ENCODE measurements at regions not wholly inside any gene's neighbourhood (a gene's known extent, or its start where the extent isn't known, plus 50 kb on each side); places are given as distances from the start of the nearest gene placed in this dataset.

- Histone ChIP-seq H3K9me3 (ENCODE audit: control insufficient read depth in 2 of 2, low read length in 2 of 2) (no peaks in the 10 kb centered on the region), H3K4me1 (ENCODE audit: control insufficient read depth, insufficient read depth, low read length, poor library complexity, severe bottlenecking) (no peaks in the 10 kb centered on the region), H3K27ac (ENCODE audit: insufficient read depth, low read length, poor library complexity, severe bottlenecking) (no peak overlapping the region), H3K27me3 (ENCODE audit: control insufficient read depth, insufficient read depth, low read length) (peaks cover 4% of the 10 kb centered on the region), H3K4me3 (ENCODE audit: low read depth, low read length) (no peak overlapping the region), H3K36me3 (ENCODE audit: control insufficient read depth, insufficient read depth, low read length) (no peaks in the 10 kb centered on the region)
- DNase-seq, result peak in 2 of 3 donors; percentile 43 to 57
- peaks cover 0 to 10% (median 8%) of the 10 kb centered on the region in 4 donors for H3K4me1 Mint-ChIP-seq
- peaks cover 0 to 7% (median 0%) of the 10 kb centered on the region in 7 donors for H3K9me3 Mint-ChIP-seq
- H3K27me3 Mint-ChIP-seq, result peaks cover 4% of the 10 kb centered on the region
- peak in 1 of 2 donors; percentile 52 for ATAC-seq (ENCODE audit: low read depth in 2 of 2)
- H3K36me3 Mint-ChIP-seq, result no peaks in the 10 kb centered on the region
- peak overlapping the region in 1 of 4 donors; percentile 19 for H3K4me3 Mint-ChIP-seq
- H3K27ac Mint-ChIP-seq, result peak overlapping the region in 1 of 3 donors; percentile 79
These were observed 115.7 kb upstream of the OSR1 start for GRCh38 chr2:19474128-19474527.

GRCh38 chr2:19473350-19473749, 114.9 kb upstream of the OSR1 start:
- no peak for DNase-seq
- Histone ChIP-seq H3K4me1 (ENCODE audit: control insufficient read depth, insufficient read depth, low read length, poor library complexity, severe bottlenecking) (no peaks in the 10 kb centered on the region), H3K27ac (ENCODE audit: insufficient read depth, low read length, poor library complexity, severe bottlenecking) (no peak overlapping the region), H3K9me3 (ENCODE audit: control insufficient read depth in 2 of 2, low read length in 2 of 2) (no peaks in the 10 kb centered on the region), H3K4me3 (ENCODE audit: low read depth, low read length) (no peak overlapping the region), H3K36me3 (ENCODE audit: control insufficient read depth, insufficient read depth, low read length) (no peaks in the 10 kb centered on the region), H3K27me3 (ENCODE audit: control insufficient read depth, insufficient read depth, low read length) (peaks cover 4% of the 10 kb centered on the region)
- Mint-ChIP-seq H3K4me1 (peaks cover 0 to 10% (median 8%) of the 10 kb centered on the region in 4 donors), H3K36me3 (no peaks in the 10 kb centered on the region), H3K9me3 (peaks cover 0 to 5% (median 0%) of the 10 kb centered on the region in 7 donors), H3K27me3 (peaks cover 4% of the 10 kb centered on the region), H3K27ac (no peak overlapping the region), H3K4me3 (no peak overlapping the region)
- no peak for ATAC-seq (ENCODE audit: low read depth in 2 of 2)

- H3K36me3 Mint-ChIP-seq, result no peaks in the 10 kb centered on the region
- peaks cover 4% of the 10 kb centered on the region for H3K27me3 Mint-ChIP-seq
- H3K4me1 ChIP-seq (ENCODE audit: control insufficient read depth, insufficient read depth, low read length, poor library complexity, severe bottlenecking), result no peaks in the 10 kb centered on the region
- no peak overlapping the region for H3K4me3 ChIP-seq (ENCODE audit: low read depth, low read length)
- peaks cover 4% of the 10 kb centered on the region for H3K27me3 ChIP-seq (ENCODE audit: control insufficient read depth, insufficient read depth, low read length)
- no peak overlapping the region for H3K4me3 Mint-ChIP-seq
- peaks cover 0 to 5% (median 0%) of the 10 kb centered on the region in 7 donors for H3K9me3 Mint-ChIP-seq
- ATAC-seq (ENCODE audit: low read depth in 2 of 2) (no peak), DNase-seq (no peak)
- H3K27ac ChIP-seq (ENCODE audit: insufficient read depth, low read length, poor library complexity, severe bottlenecking), result no peak overlapping the region
- H3K4me1 Mint-ChIP-seq, result peaks cover 0 to 10% (median 8%) of the 10 kb centered on the region in 4 donors
- H3K9me3 ChIP-seq (ENCODE audit: control insufficient read depth in 2 of 2, low read length in 2 of 2), result no peaks in the 10 kb centered on the region
- H3K36me3 ChIP-seq (ENCODE audit: control insufficient read depth, insufficient read depth, low read length), result no peaks in the 10 kb centered on the region
- H3K27ac Mint-ChIP-seq, result no peak overlapping the region
These were observed 114.1 kb upstream of the OSR1 start for GRCh38 chr2:19472391-19472978.

GRCh38 chr2:19471491-19471890, 113.1 kb upstream of the OSR1 start:
- H3K4me3 ChIP-seq (ENCODE audit: low read depth, low read length), result no peak overlapping the region
- H3K4me1 Mint-ChIP-seq, result peaks cover 0 to 10% (median 8%) of the 10 kb centered on the region in 4 donors
- peaks cover 0 to 8% (median 0%) of the 10 kb centered on the region in 7 donors for H3K9me3 Mint-ChIP-seq
- H3K27me3 ChIP-seq (ENCODE audit: control insufficient read depth, insufficient read depth, low read length), result peaks cover 4% of the 10 kb centered on the region
- no peaks in the 10 kb centered on the region for H3K4me1 ChIP-seq (ENCODE audit: control insufficient read depth, insufficient read depth, low read length, poor library complexity, severe bottlenecking)
- no peak overlapping the region for H3K4me3 Mint-ChIP-seq
- DNase-seq, result no peak
- H3K9me3 ChIP-seq (ENCODE audit: control insufficient read depth in 2 of 2, low read length in 2 of 2), result no peaks in the 10 kb centered on the region
- no peak overlapping the region for H3K27ac Mint-ChIP-seq
- ATAC-seq (ENCODE audit: low read depth in 2 of 2), result no peak
- peaks cover 4% of the 10 kb centered on the region for H3K27me3 Mint-ChIP-seq
- H3K36me3 ChIP-seq (ENCODE audit: control insufficient read depth, insufficient read depth, low read length), result no peaks in the 10 kb centered on the region
- no peaks in the 10 kb centered on the region for H3K36me3 Mint-ChIP-seq
- H3K27ac ChIP-seq (ENCODE audit: insufficient read depth, low read length, poor library complexity, severe bottlenecking), result no peak overlapping the region

GRCh38 chr2:19465978-19466377, 107.6 kb upstream of the OSR1 start:
- no peaks in the 10 kb centered on the region for H3K9me3 ChIP-seq (ENCODE audit: control insufficient read depth in 2 of 2, low read length in 2 of 2)
- Mint-ChIP-seq H3K27ac (no peak overlapping the region), H3K27me3 (peaks cover 4% of the 10 kb centered on the region), H3K4me1 (peaks cover 0 to 2% (median 0%) of the 10 kb centered on the region in 4 donors), H3K4me3 (no peak overlapping the region), H3K36me3 (no peaks in the 10 kb centered on the region), H3K9me3 (peaks cover 0 to 8% (median 0%) of the 10 kb centered on the region in 7 donors)
- no peak overlapping the region for H3K27ac ChIP-seq (ENCODE audit: insufficient read depth, low read length, poor library complexity, severe bottlenecking)
- no peak for ATAC-seq (ENCODE audit: low read depth in 2 of 2)
- DNase-seq, result no peak
- no peak overlapping the region for H3K4me3 ChIP-seq (ENCODE audit: low read depth, low read length)
- H3K27me3 ChIP-seq (ENCODE audit: control insufficient read depth, insufficient read depth, low read length), result no peaks in the 10 kb centered on the region
- H3K36me3 ChIP-seq (ENCODE audit: control insufficient read depth, insufficient read depth, low read length), result no peaks in the 10 kb centered on the region
- no peaks in the 10 kb centered on the region for H3K4me1 ChIP-seq (ENCODE audit: control insufficient read depth, insufficient read depth, low read length, poor library complexity, severe bottlenecking)

GRCh38 chr2:19462256-19462645, 103.8 kb upstream of the OSR1 start:
- H3K36me3 ChIP-seq (ENCODE audit: control insufficient read depth, insufficient read depth, low read length), result no peaks in the 10 kb centered on the region
- no peak overlapping the region for H3K4me3 ChIP-seq (ENCODE audit: low read depth, low read length)
- H3K27ac ChIP-seq (ENCODE audit: insufficient read depth, low read length, poor library complexity, severe bottlenecking), result no peak overlapping the region
- Mint-ChIP-seq H3K9me3 (peaks cover 0 to 7% (median 0%) of the 10 kb centered on the region in 7 donors), H3K27ac (no peak overlapping the region), H3K4me3 (no peak overlapping the region), H3K4me1 (peaks cover 0 to 2% (median 0%) of the 10 kb centered on the region in 4 donors), H3K27me3 (no peaks in the 10 kb centered on the region), H3K36me3 (no peaks in the 10 kb centered on the region)
- no peaks in the 10 kb centered on the region for H3K27me3 ChIP-seq (ENCODE audit: control insufficient read depth, insufficient read depth, low read length)
- H3K4me1 ChIP-seq (ENCODE audit: control insufficient read depth, insufficient read depth, low read length, poor library complexity, severe bottlenecking), result no peaks in the 10 kb centered on the region
- DNase-seq (no peak), ATAC-seq (ENCODE audit: low read depth in 2 of 2) (no peak)
- H3K9me3 ChIP-seq (ENCODE audit: control insufficient read depth in 2 of 2, low read length in 2 of 2), result no peaks in the 10 kb centered on the region

GRCh38 chr2:19461504-19462255, 103.3 kb upstream of the OSR1 start:
- ATAC-seq (ENCODE audit: low read depth in 2 of 2) (no peak), DNase-seq (no peak)
- Histone ChIP-seq H3K27me3 (ENCODE audit: control insufficient read depth, insufficient read depth, low read length) (no peaks in the 10 kb centered on the region), H3K27ac (ENCODE audit: insufficient read depth, low read length, poor library complexity, severe bottlenecking) (no peak overlapping the region), H3K36me3 (ENCODE audit: control insufficient read depth, insufficient read depth, low read length) (no peaks in the 10 kb centered on the region), H3K4me1 (ENCODE audit: control insufficient read depth, insufficient read depth, low read length, poor library complexity, severe bottlenecking) (no peaks in the 10 kb centered on the region), H3K9me3 (ENCODE audit: control insufficient read depth in 2 of 2, low read length in 2 of 2) (no peaks in the 10 kb centered on the region), H3K4me3 (ENCODE audit: low read depth, low read length) (no peak overlapping the region)
- H3K27me3 Mint-ChIP-seq, result no peaks in the 10 kb centered on the region
- no peak overlapping the region for H3K27ac Mint-ChIP-seq
- no peaks in the 10 kb centered on the region for H3K36me3 Mint-ChIP-seq
- H3K4me1 Mint-ChIP-seq, result peaks cover 0 to 2% (median 0%) of the 10 kb centered on the region in 4 donors
- H3K9me3 Mint-ChIP-seq, result peaks cover 0 to 7% (median 0%) of the 10 kb centered on the region in 7 donors
- H3K4me3 Mint-ChIP-seq, result no peak overlapping the region

Measured in CD4-positive, CD25-positive, alpha-beta regulatory T cell (primary cell).